BE2C (cell line): ENCODE measurements at regions not wholly inside any gene's neighbourhood (a gene's known extent, or its start where the extent isn't known, plus 50 kb on each side); places are given as distances from the start of the nearest gene placed in this dataset.
"Not testable (repeated sequence)": the region's sequence is repeated elsewhere in the genome, so short reads cannot be mapped to it uniquely, and the experiment has no call there.

Experiments used
- DNase-seq: peaks from one replicate; pipeline ENCODE4 v3.0.0-alpha.2; 2020
- H3K27me3 ChIP-seq: fragments of 250-450 bp; sonication (Bioruptor Pico); 2 replicates; pipeline ENCODE4 v1.5.1; 2020; ENCODE audit warnings: mild to moderate bottlenecking
- H3K36me3 ChIP-seq: fragments of 250-450 bp; sonication (Bioruptor Pico); 2 replicates; pipeline ENCODE4 v1.5.1; 2020; ENCODE audit warnings: mild to moderate bottlenecking
- H3K4me1 ChIP-seq: fragments of 250-450 bp; sonication (Bioruptor Pico); 2 replicates; pipeline ENCODE4 v1.5.1; 2020
- H3K4me3 ChIP-seq: 2 replicates; pipeline ENCODE4 v1.5.1; 2011; ENCODE audit warnings: low read depth, low read length
- H3K9me3 ChIP-seq: fragments of 250-450 bp; sonication (Bioruptor Pico); 2 replicates; pipeline ENCODE4 v1.5.1; 2020
- TF ChIP-seq, protein P1 (sequence below): IDR thresholded peaks from 2 replicates; pipeline ENCODE4 v1.5.1; 2012; ENCODE audit warnings: mild to moderate bottlenecking, low read depth, low read length

DNA sequence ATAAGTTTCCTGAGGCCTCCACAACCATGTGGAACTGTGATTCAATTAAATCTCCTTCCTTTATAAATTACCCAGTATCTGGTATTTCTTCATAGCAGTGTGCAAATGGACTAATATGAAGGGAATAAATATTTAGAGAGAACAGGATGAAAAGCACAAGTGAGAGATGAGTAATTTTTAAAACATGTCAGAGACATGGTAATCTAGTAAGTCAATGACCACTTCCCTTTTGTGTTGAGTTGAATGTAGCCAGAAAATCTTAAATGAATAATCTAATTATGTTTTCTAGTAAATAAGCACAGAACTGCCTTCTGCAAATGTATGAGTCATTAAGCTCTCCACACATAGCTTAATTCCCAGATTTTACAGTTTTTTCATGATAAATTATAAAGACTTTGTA, 524.1 kb upstream of the SLITRK5 start:
- TF ChIP-seq, protein P1, sequence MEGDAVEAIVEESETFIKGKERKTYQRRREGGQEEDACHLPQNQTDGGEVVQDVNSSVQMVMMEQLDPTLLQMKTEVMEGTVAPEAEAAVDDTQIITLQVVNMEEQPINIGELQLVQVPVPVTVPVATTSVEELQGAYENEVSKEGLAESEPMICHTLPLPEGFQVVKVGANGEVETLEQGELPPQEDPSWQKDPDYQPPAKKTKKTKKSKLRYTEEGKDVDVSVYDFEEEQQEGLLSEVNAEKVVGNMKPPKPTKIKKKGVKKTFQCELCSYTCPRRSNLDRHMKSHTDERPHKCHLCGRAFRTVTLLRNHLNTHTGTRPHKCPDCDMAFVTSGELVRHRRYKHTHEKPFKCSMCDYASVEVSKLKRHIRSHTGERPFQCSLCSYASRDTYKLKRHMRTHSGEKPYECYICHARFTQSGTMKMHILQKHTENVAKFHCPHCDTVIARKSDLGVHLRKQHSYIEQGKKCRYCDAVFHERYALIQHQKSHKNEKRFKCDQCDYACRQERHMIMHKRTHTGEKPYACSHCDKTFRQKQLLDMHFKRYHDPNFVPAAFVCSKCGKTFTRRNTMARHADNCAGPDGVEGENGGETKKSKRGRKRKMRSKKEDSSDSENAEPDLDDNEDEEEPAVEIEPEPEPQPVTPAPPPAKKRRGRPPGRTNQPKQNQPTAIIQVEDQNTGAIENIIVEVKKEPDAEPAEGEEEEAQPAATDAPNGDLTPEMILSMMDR, result no peak
- H3K36me3 ChIP-seq, result no peaks in the 10 kb centered on the region
- H3K9me3 ChIP-seq, result no peaks in the 10 kb centered on the region
- no peaks in the 10 kb centered on the region for H3K27me3 ChIP-seq
- H3K4me1 ChIP-seq, result no peaks in the 10 kb centered on the region
- no peak for DNase-seq
- no peak overlapping the region for H3K4me3 ChIP-seq

DNA sequence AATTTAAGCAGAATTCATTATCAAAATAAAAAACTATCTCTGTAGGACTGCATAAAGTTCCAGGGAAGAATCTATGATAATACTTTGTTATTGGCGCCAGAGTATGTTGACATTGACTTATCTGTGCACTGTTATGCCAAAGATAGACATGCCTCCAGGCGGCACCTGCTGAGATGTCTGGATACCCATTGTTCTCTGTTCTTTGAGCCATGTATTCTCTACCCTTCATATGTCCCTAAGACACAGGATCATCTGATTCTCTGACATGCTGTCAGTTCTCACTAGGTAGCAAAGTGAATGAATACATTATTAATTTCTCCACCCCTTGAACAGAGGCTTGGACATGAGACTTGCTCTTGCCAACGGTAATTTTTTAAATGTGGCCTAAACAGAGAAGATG, 517.8 kb upstream of the SLITRK5 start:
- H3K36me3 ChIP-seq, result no peaks in the 10 kb centered on the region
- TF ChIP-seq, protein P1, result no peak
- DNase-seq, result no peak
- H3K9me3 ChIP-seq, result no peaks in the 10 kb centered on the region
- no peak overlapping the region for H3K4me3 ChIP-seq
- H3K27me3 ChIP-seq, result no peaks in the 10 kb centered on the region
- H3K4me1 ChIP-seq, result no peaks in the 10 kb centered on the region

DNA sequence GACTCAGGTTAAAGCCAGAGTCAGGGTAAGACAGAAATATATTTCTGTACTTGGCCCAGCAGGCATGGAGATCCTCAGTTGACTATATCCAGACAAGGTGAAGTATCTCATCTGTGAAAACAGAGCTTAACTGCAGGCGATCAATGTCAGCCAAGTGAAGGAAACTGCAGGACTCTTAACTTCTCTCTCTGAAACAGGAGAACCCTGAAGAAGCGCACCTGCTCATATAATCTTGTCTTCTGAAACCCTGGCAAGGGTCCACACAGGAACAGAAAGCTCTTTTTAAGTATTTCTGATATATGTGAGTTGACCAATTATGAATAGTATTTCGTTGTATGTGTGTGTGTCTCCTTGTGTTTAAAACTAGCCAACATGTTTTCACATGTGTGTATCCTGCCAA, 504.8 kb upstream of the SLITRK5 start:
- Histone ChIP-seq H3K4me3 (no peak overlapping the region), H3K27me3 (no peaks in the 10 kb centered on the region), H3K4me1 (no peaks in the 10 kb centered on the region), H3K9me3 (no peaks in the 10 kb centered on the region), H3K36me3 (no peaks in the 10 kb centered on the region)
- TF ChIP-seq, protein P1, result no peak
- no peak for DNase-seq

DNA sequence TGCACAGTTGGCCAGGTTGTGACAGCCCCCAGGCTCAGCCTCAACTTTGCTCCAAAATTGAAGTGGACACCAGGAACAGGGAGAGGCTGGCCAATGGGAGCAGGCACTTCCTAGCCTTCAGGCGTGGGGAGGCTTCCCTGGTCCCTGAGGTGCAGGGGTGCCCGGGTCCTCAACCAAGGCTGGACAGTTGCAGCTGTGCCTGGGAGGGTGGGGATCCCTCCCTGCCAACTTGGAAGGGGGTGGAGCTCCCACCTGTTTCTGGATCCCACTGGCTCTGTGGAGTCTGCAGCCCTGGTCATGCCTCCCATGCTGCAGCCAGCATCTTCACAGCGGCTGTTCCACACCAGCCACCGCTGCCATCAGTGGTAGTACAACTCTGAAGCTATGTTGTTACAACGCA, 502.8 kb upstream of the SLITRK5 start:
- no peaks in the 10 kb centered on the region for H3K9me3 ChIP-seq
- TF ChIP-seq, protein P1, result no peak
- no peak overlapping the region for H3K4me3 ChIP-seq
- no peaks in the 10 kb centered on the region for H3K4me1 ChIP-seq
- no peaks in the 10 kb centered on the region for H3K36me3 ChIP-seq
- no peak for DNase-seq
- no peaks in the 10 kb centered on the region for H3K27me3 ChIP-seq

DNA sequence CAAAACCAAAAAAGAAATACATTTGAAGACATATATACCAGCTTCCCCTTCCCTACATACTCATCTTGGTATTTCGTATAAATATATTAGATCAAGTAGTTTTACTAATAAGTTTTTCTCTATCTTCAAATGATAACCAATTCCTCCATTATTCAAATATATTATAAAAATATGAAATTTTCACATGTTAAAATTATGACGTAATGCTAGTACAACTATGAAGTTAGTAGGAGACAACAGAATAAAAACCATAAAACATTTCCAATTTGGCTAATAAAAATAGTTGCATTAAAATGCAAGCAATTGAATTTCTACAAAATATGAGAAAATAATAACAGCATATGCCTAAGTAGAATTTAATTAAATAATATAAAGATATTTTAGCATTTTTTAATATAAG, 501.8 kb upstream of the SLITRK5 start:
- Histone ChIP-seq H3K27me3 (no peaks in the 10 kb centered on the region), H3K36me3 (no peaks in the 10 kb centered on the region), H3K4me3 (no peak overlapping the region), H3K4me1 (no peaks in the 10 kb centered on the region), H3K9me3 (no peaks in the 10 kb centered on the region)
- no peak for DNase-seq
- TF ChIP-seq, protein P1, result no peak

DNA sequence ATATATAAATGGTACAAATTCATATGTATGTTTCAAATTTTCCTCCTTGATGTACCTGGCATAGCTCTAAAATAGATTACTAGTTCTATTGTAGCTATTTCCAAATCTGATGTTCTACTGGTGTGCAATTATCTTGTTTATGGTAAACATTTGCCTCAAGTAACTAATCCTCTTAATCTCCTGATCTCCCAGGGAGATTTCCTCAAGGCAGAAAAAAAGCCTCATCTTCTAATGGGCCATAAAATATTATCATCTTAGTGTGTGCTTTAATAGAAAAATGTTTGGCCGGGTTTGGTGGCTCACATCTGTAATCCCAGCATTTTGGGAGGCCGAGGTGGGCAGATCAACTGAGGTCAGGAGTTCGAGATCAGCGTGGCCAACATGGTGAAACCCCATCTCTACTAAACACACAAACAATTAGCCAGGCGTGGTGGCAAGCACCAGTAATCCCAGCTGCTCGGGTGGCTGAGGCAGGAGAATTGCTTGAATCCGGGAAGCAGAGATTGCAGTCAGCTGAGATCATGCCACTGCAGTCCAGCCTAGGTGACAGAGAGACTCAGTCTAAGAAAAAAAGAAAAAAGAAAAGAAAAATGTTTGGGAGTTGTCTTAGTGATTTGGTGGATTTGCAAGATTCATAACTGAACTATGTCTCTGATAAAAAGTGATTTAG, 498.9 kb upstream of the SLITRK5 start:
- Histone ChIP-seq H3K4me1 (no peaks in the 10 kb centered on the region), H3K27me3 (no peaks in the 10 kb centered on the region), H3K9me3 (no peaks in the 10 kb centered on the region), H3K36me3 (no peaks in the 10 kb centered on the region), H3K4me3 (no peak overlapping the region)
- TF ChIP-seq, protein P1, result no peak
- DNase-seq, result no peak

DNA sequence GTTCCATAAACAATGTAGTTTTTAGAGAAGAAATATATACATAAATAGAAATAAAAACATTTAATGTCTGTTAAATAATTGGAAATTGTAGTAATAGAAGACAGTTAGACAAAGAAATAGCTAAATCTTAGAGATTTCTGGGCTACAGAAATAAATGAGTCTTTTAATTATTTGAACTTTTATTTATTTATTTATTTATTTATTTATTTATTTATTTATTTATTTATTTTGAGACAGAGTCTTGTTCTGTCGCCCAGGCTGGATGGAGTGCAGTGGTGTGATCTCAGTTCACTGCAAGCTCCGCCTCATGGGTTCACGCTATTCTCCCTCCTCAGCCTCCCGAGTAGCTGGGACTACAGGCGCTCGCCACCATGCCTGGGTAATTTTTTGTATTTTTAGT, 486.0 kb upstream of the SLITRK5 start:
- not testable (repeated sequence) for H3K4me3 ChIP-seq, H3K4me1 ChIP-seq, H3K27me3 ChIP-seq, H3K36me3 ChIP-seq, DNase-seq, H3K9me3 ChIP-seq

DNA sequence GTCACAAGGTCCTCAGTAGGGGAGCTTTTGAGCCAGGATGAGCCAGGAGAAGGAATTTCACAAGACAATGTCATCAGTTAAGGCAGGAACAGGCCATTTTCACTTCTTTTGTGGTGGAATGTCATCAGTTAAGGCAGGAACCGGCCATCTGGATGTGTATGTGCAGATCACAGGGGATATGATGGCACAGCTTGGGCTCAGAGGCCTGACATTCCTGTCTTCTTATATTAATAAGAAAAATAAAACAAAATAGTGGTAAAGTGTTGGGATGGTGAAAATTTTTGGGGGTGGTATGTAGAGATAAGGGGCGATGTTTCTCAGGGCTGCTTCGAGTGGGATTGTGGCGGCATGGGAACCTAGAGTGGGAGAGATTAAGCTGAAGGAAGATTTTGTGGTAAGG, 484.5 kb upstream of the SLITRK5 start:
- not testable (repeated sequence) for H3K9me3 ChIP-seq, H3K4me3 ChIP-seq, H3K36me3 ChIP-seq, H3K4me1 ChIP-seq, H3K27me3 ChIP-seq, DNase-seq

DNA sequence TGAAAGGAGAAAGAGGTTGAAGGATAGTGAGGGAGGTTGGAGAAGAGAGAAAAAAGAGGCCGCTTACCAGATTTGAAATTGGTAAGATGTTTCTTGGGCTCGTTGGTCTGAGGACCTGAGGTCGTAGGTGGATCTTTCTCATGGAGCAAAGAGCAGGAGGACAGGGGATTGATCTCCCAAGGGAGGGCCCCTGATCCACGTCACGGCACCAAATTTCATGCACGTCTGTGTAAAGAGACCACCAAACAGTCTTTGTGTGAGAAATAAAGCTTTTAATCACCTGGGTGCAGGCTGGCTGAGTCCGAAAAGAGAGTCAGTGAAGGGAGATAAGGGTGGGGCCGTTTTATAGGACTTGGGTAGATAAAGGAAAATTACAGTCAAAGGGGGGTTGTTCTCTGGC, 479.7 kb upstream of the SLITRK5 start:
- not testable (repeated sequence) for H3K4me1 ChIP-seq, H3K36me3 ChIP-seq

More for the DNA sequence above, 479.7 kb upstream of the SLITRK5 start:
- DNase-seq, H3K27me3 ChIP-seq, H3K4me3 ChIP-seq, H3K9me3 ChIP-seq: not testable (repeated sequence)
